MV-4-11 (cell line): ENCODE measurements at regions not wholly inside any gene's neighbourhood (a gene's known extent, or its start where the extent isn't known, plus 50 kb on each side); places are given as distances from the start of the nearest gene placed in this dataset.
"Not testable (repeated sequence)": the region's sequence is repeated elsewhere in the genome, so short reads cannot be mapped to it uniquely, and the experiment has no call there.

Experiments used
- DNase-seq: peaks from one replicate; lab custom pipeline; 2025; lab: John Stamatoyannopoulos, UW

DNA sequence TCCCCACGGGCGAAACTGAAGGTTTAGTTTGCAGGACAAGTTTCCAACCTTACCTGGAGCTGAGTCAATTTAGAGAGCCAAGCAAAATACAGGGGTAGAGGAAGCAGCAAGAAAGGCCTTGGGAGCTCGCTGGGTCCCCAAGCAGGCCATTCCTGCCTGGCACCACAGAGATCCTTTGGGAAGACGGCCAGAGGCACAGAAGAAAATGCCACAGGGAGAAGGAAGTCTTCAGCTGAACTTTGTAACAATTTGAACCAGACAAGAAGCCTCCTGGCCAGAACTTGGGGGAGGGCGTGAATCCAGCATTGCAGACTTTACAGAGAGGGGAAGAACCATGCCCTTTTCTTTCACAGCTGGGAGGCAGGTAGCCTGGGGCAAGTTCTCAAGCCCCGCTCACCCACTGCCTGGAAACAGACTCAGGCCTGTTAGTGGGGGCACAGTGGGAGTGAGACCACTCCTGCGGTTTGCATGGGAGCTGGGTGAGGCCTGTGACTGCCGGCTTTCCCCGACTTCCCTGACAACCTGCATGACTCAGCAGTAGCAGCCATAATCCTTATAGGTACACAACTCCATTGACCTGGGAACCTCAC, 259.4 kb downstream of the SETD4 start:
- not testable (repeated sequence) for DNase-seq

DNA sequence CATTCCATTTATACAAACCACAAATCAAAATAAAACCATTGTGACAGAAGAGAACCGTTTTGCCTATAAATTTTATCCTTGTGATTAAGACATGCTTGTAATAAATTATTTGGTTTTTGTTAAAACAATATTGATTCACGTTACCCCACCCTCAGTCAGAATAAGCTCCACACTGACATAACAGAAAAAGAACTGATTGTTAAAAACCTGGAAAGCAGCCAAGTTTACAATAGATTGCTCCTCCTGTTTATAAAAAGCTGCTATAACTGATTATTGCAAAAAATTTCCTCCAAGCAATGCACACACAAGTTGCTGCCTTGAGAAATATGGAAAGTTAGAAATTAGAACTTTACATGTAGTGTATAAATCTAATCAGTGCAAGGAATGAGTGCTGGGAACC, 263.5 kb downstream of the SETD4 start:
- no peak for DNase-seq

DNA sequence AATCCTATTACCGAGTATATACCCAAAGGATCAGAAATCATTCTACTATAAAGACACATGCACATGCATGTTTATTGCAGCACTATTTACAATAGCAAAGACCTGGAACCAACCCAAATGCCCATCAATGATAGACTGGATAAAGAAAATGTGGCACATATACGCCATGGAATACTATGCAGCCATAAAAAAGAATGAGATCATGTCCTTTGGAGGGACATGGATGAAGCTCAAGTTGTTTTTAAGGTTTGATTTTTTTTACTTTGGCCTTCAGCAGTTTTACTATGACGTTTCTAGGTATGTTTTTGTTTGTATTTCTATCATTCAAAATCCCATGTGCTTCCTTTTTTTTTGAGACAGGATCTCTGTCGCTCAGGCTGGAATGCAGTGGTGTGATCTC, 265.8 kb downstream of the SETD4 start:
- DNase-seq: not testable (repeated sequence)

DNA sequence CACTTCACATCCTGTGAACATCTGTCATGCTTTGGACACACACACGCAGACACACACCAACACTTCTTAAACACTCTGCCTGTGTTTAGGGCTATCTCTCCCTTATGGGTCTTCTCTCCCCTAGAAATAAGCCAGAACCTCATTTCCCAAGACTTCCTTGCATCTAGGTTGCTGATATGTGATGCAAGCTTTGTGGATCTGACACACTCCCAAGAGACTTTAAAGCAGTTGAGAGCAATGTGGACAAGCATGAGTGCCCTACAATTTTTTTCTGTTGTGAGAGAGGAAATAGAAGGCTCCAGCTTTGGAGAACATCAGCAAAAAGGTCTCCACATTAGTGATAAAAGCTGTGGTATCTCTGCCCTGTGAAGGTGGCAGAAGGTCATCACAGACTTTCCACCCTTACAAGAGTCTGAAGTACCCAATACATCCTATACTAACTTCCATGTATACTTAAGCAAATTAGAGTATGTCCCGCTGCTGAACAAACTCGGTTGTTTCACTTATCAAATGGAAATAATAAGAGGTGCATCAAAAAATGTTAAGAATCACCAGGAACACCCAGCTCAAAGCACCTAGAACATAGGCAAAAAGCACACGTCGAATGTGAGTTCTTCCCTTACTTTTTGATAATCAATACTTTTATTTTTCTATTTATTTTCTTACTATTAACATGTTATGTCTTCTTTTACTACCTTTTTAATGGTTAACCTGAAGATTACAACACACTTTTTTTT, 267.6 kb downstream of the SETD4 start:
- peak; percentile 15 for DNase-seq

DNA sequence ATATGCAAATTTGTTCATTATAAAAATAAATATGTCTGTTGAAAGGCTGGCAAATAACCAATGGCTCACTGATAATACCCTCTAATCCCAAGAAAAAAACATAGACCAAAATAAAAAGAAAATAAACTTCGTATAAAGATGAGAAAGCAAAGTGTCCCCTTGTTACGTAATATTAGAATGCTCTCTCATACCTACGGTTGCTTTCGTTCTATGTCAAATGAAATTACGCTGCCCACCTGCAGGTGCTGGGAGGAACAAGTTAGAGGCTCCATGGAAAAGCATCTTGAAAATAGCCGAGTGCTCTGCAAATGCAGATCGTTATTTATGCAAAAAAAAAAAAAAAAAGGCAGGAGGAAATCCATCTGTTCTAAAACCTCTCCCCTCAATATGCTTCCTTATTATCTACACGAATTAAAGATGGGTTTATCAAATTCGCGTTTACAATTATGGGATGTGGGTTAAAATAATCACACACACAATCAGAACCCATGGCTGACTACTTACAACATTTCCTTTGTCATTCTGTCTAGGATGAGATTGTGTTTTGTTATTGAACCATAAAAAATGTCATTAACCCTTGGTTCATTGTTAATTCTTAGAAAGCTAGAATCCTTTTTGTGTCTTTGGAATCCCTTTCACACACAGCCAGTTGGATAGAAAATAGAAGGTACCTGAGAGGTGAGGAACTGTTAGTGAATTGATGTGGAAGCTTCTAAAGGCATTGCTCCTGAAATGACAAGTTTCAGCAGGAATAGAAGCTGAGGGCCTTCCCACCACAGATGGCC, 268.6 kb downstream of the SETD4 start:
- no peak for DNase-seq

DNA sequence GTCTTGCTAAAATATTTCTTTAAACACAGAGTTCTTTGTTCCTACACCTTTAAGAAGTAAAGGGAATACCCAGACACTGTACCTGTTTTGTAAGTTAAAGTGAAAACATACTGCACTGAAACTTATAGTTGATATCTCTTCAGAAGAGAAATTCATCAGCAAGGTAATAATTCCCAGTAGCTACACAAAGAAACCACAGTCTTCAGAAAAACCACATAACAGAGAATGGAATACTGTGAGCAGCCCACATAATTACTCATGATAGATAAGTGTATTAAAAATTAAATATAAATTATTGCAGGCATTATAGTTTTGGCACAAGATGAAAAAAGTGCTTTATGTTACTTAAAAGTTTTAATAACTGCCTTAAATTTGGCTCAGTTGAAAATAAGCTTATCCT, 276.6 kb downstream of the SETD4 start:
- DNase-seq: no peak

DNA sequence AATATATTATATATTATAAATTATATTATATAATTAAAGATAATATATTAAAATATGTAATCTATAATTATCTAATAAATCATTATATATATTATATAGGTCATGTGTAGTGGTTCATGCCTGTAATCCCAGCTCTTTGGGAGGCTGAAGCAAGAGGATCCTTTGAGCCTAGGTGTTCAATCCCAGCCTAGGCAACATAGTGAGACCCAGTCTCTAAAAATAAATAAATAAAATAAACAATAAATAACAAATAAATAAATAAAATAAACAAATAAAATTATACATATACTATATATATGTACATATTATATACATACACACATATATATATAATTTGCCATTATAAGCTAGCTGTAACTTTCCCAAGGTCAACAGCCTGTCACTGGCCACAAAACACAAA, 277.7 kb downstream of the SETD4 start:
- DNase-seq: no peak

DNA sequence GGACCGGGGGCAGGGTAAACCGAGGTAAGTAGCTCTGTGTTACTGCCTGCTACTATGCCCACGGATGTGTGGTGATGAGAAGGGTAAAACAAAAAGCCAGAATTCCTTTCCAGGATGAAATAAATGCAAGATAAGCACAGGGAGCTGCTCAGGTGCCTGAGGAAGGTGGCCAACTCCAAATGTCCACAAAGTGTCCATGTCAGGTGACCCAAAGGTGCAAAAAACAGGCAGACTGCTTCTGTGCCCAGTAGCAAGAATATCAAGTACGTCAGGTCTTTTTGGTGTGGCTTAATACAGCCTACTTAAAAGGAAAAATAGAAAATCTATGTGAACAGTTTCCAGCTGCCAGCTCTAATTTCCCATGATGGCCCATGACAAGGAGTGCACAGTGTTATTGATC, 279.3 kb downstream of the SETD4 start:
- no peak for DNase-seq

DNA sequence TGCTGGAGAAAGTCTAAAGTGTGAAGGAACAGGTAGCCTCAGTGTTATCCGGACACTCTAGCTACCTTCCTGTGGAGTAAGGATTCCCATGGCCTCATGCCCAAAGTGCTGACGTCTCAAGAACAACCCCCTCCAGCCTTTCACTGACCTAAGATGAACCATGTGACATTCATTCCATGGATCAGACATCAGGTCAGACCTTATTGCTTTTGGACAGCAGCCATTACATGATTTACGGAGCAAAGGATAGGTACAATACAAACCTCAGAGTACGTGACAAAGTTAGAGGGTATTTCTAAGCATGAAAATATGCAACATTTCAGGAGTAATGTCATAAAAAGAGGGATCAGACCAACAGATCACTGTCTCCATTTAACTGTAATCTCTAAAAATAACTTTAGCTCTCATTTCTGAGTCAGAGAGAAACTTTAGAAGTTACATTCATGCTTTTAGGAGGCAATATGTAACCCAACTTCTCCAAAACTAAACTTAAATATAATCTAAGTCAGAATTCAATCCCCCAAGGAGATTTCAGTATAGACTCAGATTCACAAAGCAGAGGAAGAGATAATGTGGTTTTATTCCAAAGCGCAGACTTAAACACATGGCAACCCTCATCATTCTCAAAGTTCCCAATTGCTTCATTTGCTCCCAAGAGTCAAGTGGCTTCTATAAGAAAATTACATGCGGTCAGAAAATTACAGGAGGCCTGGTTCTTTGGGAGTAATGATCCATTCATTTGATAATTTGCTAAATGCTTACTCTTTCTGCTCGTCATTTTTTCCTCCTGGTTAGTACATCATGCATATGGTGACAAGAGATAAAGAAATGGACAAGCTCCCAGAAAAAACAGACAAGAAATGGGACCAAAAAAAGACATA, 280.4 kb downstream of the SETD4 start:
- peak; percentile 85 for DNase-seq

DNA sequence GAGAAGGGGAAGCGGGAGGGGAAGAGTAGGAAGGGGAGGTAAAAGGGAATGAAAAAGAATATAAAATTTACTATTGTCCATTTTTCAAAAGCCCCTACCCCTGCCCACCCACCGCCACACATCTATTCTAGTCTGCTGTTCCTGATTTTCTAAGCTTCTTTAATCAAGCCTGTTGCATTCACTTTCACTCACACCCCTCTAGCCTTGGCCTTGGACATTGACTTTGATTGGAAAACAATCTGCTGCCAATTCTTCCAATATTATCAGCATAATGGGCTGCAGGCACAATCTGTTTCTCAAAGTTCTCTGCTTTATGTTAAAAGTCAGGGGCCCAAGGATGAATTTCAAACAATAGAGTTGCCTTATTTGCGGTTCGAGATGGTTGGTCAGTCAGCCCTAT, 281.2 kb downstream of the SETD4 start:
- no peak for DNase-seq

DNA sequence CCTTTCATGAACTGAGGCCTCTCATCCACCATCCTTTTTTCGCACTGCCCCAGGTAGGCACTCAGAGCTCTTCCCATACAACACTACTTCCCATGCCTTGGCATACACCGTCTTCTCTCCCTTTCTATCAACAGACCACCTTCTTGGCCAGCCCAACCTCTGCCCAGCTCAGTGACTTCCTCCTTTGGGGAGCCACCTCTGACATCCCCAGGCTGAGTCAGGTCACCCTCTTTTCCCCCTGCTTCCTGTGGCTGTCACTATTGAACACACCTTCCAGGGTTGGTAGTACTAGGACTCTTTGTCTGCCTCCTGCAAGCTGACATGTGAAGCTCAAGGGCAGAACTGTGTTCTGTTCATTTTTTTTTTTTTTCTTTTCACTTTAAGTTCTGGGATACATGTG, 283.2 kb downstream of the SETD4 start:
- no peak for DNase-seq

DNA sequence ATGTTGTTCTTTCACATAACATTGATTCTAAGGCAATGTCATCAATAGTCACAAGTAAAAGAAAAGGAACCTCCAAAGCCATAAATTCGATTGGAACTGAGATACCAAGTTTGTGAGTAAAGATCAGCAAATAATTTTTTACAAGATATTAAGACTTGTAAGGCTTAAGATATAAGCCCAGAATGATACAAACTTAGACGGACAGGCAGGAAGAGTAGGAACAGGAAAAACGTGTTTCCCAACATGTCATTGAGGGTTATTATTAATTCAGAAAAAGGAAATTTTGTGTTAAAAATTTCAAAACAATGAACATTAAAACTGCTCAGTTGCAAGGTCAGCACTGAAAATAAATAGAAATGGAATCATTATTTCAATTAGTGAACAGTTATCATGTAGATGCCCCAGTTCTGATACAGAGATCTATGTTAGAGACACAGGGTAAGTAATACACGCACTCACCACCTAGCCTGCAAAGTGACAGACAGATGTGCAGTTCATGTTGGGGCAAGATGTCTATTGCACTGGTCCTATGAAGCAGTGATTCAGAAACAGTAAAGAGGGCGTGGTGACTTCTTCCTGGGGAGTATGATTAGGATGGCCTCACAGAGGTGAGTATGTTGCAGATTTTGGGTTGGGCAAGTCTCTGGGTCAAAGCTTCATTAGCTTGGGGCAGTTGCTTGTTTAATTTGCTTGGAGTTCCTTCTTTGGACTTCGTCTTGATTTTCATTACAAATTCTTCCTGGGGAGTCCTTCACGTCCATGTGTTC, 284.4 kb downstream of the SETD4 start:
- DNase-seq: no peak

DNA sequence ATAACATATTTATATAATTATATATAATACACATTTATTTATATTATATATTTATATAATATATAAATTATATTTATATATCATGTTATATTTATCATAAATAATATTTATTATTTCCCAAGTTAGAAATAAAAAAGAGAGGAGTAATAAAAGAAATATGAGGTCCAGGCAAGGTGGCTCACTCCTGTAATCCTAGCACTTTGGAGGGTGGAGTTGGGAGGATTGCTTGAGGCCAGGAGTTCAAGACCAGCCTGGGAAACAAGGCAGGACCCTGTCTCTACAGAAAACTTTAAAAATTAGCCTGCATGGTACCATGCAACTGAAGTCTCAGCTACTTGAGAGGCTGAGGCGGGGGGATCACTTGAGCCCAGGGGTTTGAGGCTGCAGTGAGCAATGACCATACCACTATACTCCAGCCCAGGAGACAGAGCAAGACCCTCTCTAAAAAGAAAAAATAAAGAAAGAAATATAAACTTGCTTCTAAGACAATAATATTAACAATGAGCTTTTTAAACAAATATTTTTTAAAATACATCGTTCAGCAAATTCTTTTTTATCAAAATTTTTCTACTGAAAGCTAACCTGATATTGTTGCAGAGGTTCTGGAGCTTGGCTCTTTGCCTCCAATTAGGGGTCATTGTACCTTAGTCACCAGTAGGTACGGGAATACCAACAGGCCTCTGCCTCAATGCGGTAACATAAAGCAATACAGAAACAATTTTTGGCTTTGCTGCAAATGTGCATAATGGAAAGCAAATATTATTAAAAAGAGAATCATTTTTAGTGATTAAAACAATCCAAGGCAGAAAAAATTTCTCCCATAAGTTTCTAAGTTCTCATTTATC, 290.0 kb downstream of the SETD4 start:
- DNase-seq: no peak

DNA sequence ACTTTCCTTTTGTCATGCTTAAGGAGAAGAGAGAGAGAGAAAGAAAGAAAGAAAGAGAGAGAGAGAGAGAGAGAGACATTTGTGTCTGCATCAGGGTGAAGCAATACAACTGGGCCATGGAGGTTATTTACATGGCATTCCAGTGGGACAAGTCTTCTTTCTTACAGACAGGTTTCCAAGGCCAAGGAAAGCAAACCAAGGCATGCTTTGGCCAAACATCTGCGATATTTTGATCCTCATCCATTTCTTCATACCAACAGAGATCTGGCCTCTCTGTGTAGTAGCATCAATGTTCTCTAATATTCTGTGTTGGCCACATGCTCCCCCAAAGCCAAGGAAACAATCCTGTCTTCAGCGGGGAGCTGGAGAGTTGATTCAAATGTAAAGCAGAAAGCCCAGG, 292.1 kb downstream of the SETD4 start:
- no peak for DNase-seq

DNA sequence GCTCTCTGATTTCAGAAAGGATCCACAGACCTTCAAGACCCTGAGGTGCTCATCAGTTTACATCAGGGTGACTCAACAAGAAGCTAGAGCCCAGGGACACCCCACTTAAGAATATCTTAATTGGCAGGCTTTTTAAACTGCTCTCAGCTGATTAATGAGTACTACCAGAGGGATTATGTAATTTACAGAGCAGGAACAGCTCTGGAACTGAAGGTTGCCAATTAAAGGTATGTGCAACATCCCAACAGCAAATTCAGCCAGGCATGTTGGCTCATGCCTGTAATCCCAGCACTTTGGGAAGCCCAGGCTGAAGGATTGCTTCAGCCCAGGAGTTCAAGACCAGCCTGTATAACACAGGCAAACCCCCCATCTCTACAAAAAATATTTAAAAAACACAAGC, 295.7 kb downstream of the SETD4 start:
- no peak for DNase-seq

DNA sequence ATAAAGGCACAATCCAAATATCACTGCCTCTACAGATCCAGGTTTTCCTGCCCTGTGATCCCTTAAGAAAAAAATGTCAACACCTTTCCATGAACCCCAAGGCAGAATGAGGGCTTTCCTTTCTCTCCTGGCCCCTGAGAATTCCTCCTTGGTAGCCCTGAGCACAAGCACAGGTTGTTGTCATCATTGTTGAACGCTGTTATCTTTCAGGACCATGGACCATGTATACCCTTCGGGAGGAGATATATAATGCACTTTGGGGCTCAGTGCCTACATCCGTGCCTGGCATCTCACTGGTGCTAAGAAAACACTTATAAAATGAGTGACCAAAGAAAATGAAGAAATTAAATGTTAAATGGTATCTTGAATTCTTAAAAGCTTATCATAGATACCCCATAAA, 296.2 kb downstream of the SETD4 start:
- DNase-seq: no peak

DNA sequence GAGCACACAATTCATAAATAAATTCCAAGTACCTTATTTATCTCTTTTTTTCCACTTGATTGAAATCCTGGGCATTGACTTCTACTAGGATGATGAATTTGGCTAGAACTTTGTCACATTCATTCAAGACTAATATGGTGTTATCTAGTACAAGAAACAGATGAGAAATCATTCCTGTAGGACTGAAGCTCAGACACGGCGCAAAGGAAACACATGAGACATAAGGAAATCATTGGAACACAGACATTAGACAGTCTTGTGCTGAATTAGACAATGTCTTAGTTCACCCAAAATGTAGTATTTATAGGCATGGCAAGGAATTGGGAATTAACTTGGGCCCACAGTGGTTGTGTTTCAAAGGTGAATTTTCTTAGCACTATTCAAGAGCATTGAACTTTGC, 305.7 kb downstream of the SETD4 start:
- DNase-seq: no peak

DNA sequence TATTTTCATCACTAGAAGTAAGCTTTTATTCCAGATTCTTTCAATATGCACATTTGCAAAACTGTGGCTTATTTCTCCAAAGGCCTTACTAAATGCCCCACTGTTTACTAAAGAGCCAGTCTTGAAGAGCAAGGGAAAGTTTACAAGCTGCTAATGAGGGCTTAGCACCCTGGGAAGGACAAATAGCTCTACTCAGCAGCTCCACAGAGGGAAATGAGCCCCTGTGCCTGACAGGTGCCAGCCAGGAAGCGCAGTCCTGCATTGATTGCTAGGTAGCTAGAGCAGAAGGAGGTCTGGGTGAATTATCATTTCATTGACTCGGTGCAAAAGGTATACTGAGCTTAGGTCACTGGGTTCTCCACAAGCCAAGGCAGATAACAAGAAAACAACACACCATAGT, 307.0 kb downstream of the SETD4 start:
- DNase-seq: no peak

DNA sequence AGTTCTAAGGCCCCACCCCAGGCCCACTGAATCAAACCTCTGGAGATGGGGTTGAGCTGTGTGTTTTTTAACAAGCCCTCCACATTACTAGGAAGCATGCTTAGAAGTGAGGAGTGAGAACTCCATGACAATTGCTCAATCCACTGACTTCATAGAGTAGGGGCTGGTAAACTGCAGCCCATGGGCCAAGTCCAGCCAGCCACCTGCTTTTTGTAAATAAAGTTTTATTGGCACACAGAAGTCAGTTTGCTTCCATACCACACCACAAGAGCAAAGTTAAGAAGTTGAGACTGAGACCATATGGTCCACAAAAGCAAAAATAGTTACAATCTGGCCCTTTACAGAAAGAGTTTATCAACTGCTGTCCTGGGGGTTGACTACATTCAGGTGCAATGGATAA, 309.2 kb downstream of the SETD4 start:
- DNase-seq: no peak

DNA sequence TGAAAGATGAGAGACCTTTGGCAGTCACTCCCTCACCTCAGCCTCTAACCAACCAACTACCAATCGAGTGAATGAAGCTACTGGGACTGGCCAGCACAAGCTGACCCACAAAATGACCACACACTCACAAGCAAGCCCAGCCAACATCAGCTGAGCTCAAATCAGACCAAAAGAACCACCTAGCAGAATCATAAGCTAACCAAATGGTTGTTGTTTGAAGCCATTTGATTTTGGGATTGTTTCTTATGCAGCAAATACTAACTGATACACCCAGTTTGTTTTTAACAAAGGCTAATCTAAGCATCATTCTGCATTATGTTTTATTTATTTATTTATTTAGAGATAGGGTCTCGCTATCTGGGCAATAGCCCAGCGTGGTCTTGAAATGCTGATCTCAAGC, 310.4 kb downstream of the SETD4 start:
- DNase-seq: no peak
